ENCODE measurements at regions not wholly inside any gene's neighbourhood (a gene's known extent, or its start where the extent isn't known, plus 50 kb on each side); places are given as distances from the start of the nearest gene placed in this dataset.

- TF ChIP-seq POLR2A (IDR thresholded peaks at IDR 0.05), result no peak
- no peak for TF ChIP-seq CTCF (IDR thresholded peaks at IDR 0.05)
These were observed 586.9 kb upstream of the NR3C2 start for GRCh38 chr4:149029056-149029651.
